ENCODE measurements at regions not wholly inside any gene's neighbourhood (a gene's known extent, or its start where the extent isn't known, plus 50 kb on each side); places are given as distances from the start of the nearest gene placed in this dataset.
"Not testable (repeated sequence)": the region's sequence is repeated elsewhere in the genome, so short reads cannot be mapped to it uniquely, and the experiment has no call there.

DNA sequence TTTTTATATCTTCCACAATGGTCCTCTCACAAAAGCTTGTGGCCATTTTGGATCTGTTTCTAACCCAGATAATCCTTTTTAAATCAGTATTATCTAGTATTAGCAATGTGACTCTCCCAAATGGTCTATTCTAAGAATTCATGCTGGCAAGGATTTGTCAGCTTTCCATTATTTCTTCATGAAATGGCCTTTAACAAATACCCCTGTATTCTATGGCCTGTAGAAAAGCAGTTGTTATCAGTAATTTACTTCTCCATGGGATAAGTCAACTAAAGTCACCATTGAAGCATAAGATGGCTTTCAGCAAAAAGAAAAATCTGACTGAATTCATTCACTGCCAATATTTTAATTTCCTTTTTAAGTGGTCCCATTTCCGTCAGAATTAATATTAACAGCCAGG lies 346.4 kb upstream of the FAM174A start:
- no peak for DNase-seq

DNA sequence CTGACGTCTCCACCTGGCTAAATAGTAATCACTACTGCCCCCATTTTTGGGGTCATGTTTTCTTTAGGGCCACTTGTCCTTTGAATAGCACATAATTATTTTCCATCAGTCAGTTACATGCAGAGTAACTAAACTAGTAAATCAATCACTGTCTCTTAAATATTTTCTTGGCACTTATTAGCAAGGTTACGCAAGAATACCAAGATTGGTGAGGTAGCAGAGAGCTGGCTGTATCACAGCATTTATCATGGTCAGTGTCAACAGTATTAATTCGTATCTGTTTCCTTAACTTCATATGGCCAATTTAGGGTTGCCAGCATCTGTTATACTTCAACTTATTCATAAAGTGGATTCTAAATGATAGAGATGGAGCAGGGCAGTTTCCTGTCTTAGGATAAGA lies 346.8 kb upstream of the FAM174A start:
- DNase-seq = no peak

GRCh38 chr5:100186181-100186580 lies 349.0 kb upstream of the FAM174A start:
- DNase-seq = no peak

- no peak for DNase-seq
These were observed 352.8 kb upstream of the FAM174A start for GRCh38 chr5:100182402-100182801.

GRCh38 chr5:100175346-100175745 lies 359.8 kb upstream of the FAM174A start:
- DNase-seq = no peak

GRCh38 chr5:100165309-100165708 lies 369.9 kb upstream of the FAM174A start:
- no peak for DNase-seq

GRCh38 chr5:100161868-100162267 lies 373.3 kb upstream of the FAM174A start:
- DNase-seq = no peak

DNA sequence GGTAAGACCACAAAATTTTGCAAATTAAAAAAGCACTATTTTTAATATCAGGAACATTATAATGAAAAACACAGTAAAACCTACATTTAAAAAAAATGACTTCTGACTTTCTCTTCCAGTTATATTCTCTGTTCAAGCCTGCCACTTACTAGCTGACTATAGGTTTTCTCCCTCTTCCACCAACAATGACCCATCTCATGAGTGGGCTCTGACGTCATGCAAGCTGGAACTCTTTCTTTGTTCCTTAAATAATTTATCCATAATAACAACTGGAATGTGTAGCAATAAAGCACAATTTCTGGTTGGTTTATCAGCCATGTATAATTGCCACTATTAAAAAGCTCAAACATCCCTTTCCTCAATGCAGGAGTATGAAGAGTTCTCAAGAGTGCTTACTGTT lies 378.1 kb upstream of the FAM174A start:
- no peak for DNase-seq

- no peak for DNase-seq
These were observed 386.9 kb upstream of the FAM174A start for GRCh38 chr5:100148239-100148638.

DNA sequence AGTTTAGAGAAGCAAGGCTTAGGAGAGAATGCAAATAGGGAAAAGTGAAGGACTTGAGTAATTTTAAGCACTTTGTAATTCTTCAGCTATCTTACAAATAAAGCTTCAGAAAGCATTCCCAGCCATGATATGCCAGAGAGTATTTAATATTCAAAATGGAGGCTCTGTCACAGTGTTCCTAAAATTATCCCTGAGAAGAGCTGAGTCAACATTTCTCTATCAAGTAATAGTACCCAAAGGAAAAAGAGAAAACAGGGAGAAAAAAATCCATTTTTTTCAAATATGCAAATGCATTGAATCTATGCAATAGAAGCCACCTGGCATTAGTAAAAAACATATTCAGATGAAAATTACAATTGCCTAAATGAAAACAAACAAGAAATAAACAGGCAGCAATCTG lies 392.6 kb upstream of the FAM174A start:
- no peak for DNase-seq

DNA sequence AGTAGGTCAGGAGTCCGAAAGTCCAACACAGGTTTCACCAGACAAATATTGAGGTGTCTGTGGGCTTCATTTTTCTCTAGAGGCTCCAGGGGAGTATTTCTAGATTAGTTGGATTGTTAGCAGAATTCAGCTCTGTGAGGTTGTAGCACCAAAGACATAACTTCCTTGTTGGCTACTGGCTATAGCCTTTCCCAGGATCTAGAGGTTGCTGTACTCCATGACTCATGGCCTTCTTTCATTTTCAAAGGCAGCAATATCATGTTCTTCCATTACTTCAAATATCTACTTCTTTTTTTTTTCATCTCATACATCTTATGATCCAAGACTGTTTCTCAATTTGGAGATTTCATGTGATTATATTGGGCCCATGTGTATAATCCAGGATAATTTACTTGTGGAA lies 404.0 kb upstream of the FAM174A start:
- no peak for DNase-seq

DNA sequence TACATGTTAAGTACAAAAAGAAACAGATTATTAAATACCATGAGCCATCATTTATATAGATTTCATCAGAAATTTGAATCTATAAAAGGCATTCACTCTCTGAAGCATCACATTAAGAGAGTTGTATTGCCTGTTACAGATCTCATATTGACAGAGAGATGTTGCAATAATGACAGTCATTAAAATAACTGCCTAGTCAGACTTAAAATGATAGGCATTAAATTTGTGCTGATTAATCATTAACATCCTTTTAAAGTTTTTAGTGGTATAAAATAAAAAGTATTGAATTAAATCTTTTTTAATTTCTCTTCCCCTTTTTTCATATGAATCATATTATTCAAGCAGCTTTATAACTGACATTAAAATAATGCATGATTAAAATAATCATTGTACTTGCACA lies 404.9 kb upstream of the FAM174A start:
- no peak for DNase-seq

DNA sequence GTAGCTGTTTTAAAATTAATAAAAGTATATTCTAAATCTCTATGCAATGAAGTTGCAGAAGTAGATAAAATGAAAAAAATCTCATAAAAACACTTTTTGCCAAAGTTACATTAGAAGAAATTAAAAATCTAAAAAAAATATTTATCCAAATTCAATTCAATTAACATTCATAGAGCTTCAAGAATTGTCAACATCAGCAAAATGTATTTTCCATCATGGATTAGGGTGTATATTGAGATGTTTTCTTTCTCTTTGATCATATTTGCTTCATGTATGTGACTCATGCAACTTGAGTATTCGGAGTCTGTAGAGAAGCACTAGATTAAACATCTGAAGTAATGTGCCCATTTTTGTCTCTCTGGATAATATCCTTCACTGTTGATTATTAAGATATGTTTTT lies 415.3 kb upstream of the FAM174A start:
- DNase-seq = no peak

DNA sequence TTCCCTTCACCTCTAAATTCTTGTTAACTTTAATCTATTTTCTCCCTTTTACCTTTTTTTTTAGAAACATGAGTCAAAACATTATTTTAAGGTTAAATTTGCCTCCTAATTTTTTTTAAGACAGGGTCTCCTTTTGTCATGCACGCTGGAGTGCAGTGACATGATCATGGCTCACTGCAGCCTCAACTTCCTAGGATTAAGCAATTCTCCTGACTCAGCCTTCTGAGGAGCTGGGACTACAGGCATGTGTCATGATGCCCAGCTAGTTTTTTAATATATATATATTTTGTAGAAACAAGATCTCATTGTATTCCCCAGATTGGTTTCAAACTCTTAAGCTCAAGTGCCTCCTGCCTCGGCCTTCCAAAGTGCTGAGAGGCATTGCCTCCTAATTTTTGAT lies 424.7 kb upstream of the FAM174A start:
- DNase-seq = no peak

DNA sequence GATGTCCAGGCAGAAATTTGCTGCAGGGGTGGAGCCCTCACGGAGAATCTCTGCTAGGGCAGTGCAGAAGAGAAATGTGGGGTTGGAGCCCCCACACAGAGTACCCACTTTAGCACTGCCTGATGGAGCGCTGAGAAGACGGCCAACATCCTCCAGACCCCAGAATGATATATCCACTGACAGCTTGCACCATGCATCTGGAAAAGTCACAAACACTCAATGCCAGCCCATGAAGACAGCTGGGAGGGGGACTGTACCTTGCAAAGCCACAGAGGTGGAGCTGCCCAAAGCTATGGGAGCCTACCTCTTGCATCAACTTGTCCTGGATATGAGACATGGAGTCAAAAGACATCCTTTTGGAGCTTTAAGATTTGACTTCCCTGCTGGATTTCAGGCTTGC lies 426.3 kb upstream of the FAM174A start:
- DNase-seq = no peak

DNA sequence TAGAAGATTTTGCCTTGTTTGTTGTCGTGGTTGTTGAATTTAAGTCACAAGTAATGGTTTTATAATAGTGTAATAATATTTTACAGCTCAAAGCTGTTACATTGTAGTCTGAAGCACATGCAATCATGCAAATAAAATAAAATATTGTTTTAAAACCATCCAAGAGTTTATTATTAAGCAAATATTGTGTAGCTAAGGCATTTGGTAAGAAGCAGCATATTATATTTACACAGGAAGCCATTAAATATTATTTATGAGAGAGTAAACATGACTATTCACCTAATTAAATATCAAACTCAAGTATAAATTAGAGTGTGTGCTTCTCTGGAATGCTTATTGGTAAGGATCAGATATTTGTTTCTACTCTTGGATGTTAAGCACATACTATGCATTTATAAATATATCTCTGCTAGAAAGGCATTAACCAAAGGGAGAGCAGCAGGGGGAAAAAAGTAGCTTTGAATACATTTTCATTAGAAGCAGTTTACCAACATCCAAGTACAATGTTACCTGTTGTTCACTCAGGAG lies 431.5 kb upstream of the FAM174A start:
- DNase-seq = not testable (repeated sequence)

GRCh38 chr5:100101466-100101865 lies 433.7 kb upstream of the FAM174A start:
- not testable (repeated sequence) for DNase-seq

DNA sequence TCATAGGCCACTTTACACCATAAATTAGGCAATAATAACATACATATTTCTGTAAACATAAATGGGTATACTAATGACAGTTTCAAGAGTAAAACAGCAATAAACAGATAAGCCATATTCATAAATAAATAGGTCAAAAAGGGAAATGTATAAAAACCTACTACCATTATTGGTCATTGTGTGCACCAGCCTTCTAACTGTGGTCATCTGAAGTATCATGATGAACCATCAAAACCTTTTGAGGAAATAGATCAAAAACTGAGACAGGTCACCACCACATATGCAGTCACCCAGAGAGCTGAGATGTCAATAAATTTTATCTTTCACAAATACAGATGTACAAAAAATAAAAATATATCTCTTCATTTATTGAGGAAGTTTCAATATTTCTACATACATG lies 438.8 kb upstream of the FAM174A start:
- not testable (repeated sequence) for DNase-seq

DNA sequence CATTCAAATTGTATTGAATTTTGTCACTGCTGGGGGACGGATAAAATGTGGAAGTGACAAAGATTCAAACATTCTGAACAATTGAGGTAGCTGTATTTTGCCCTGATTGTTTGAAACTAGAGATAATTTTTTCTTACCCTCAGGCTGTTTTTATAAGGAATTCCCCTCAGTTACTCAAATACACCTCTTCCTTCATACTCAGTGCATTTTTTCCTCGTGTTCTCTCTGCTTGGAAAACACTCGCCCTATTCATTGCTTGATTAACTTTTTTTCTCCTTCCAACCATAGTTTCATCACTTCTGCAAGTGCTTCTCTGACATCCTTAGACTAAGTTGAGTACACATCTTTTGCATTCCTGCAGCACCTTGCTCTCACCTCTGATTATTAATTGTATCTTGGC lies 454.5 kb upstream of the FAM174A start:
- not testable (repeated sequence) for DNase-seq

GRCh38 chr5:100079163-100079562 lies 456.0 kb upstream of the FAM174A start:
- DNase-seq = not testable (repeated sequence)

- not testable (repeated sequence) for DNase-seq
These were observed 469.2 kb upstream of the FAM174A start for GRCh38 chr5:100066020-100066419.

GRCh38 chr5:100043475-100043874 lies 491.7 kb upstream of the FAM174A start:
- no peak for DNase-seq

- DNase-seq = no peak
These were observed 508.6 kb upstream of the FAM174A start for GRCh38 chr5:100026606-100027005.

DNA sequence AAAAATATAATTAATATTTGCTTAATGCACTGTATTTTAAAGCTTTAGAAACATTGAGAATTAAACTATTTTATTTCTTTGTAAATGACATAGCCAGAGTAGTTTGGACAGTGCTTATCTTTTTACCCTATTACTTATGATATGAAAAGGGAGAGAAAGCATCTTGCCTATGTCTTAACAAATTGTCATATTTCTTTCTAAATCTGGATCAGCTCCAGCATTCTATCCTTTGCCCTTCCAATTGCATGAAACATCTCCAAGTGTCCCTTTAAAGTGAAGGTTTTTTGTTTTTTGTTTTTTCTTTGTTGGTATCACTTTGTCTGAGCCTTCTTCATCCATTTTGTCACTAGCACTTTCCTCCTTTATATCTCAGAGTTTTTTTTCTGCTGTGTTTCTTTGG lies 511.6 kb upstream of the FAM174A start:
- no peak for DNase-seq

DNA sequence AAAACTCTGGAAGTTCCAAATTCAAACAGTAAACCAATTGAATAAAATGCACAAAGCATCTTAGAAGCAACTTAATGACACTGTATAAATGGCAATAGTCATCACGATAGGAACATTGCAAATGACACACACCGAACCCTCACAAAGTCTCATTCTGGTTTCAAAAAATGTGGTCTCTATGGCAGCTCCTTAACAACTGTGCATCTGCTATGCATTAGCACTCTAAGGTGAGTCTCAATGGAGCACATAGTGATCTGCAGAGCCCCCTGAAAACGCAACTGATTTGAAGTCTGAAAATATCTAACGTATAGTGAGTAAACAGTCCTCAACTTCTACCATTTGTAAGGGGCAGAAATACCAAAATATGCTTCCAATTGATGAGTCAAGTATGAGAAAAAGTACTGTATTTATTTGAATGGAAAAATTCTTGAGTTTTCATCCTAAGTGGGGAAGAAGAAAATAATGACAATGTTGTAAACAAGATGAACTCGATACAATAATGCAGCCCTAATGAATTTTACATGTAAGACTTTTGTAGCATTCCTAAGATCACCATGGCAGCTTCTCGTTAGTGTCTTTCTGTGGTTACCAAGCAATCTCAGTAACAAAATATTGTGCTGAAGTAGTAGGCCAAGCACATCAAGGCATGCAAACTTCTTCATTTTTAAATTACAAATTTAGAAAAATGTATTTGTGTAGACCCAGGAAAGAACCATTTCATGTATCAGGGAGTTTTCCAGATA lies 517.5 kb upstream of the FAM174A start:
- no peak for DNase-seq
